Keratinocyte (primary cell): ENCODE measurements at regions not wholly inside any gene's neighbourhood (a gene's known extent, or its start where the extent isn't known, plus 50 kb on each side); places are given as distances from the start of the nearest gene placed in this dataset.

Experiments used
- DNase-seq: peaks from one replicate; pipeline ENCODE4 v3.0.0-alpha.2; 2011; ENCODE audit warnings: low read depth, missing footprints, low spot score
- FAIRE-seq: peaks from 2 replicates; lab custom pipeline; 2011; peaks lifted over from hg19 to GRCh38; lab: Jason Lieb, UNC
- H2AFZ ChIP-seq: 2 replicates; pipeline ENCODE4 v1.6.0; 2012; ENCODE audit warnings: low read length, control low read depth, inconsistent platforms; ENCODE audit not compliant: control insufficient read depth
- H3K27ac ChIP-seq: 2 replicates; pipeline ENCODE4 v1.5.1; 2011; ENCODE audit warnings: low read length; ENCODE audit not compliant: control insufficient read depth, insufficient read depth
- H3K27me3 ChIP-seq: 3 replicates; pipeline ENCODE4 v1.6.0; 2011; ENCODE audit warnings: low read length; ENCODE audit not compliant: control insufficient read depth, insufficient read depth; ENCODE audit errors: extremely low read depth
- H3K36me3 ChIP-seq, 2 experiments: 2 replicates in 1 of 2; 3 replicates in 1 of 2; pipeline ENCODE4 v1.5.1; 2011; ENCODE audit warnings: low read length in 2 of 2, mild to moderate bottlenecking in 1 of 2; ENCODE audit not compliant: control insufficient read depth in 2 of 2, insufficient read depth in 2 of 2; ENCODE audit errors: extremely low read depth in 1 of 2
- H3K4me1 ChIP-seq: 3 replicates; pipeline ENCODE4 v1.5.1; 2011; ENCODE audit warnings: low read length; ENCODE audit not compliant: control insufficient read depth, insufficient read depth; ENCODE audit errors: extremely low read depth
- H3K4me2 ChIP-seq: 3 replicates; pipeline ENCODE4 v1.6.0; 2011; ENCODE audit warnings: low read depth, low read length; ENCODE audit not compliant: control insufficient read depth, insufficient read depth; ENCODE audit errors: extremely low read depth
- H3K4me3 ChIP-seq, 3 experiments: fragments of 200-600 bp in 1 of 3; sonication (generic) in 1 of 3; 2 replicates in 2 of 3; 3 replicates in 1 of 3; pipeline ENCODE4 v1.5.1; 2011 to 2016; ENCODE audit warnings: low read length in 3 of 3, mild to moderate bottlenecking in 3 of 3, control low read depth in 2 of 3, inconsistent platforms in 1 of 3, low read depth in 1 of 3, mixed read lengths in 1 of 3, mixed run types in 1 of 3, moderate library complexity in 1 of 3; ENCODE audit not compliant: control insufficient read depth in 2 of 3, insufficient read depth in 2 of 3; ENCODE audit errors: extremely low read depth in 1 of 3
- H3K79me2 ChIP-seq: 2 replicates; pipeline ENCODE4 v1.6.0; 2012; ENCODE audit warnings: low read length; ENCODE audit not compliant: control insufficient read depth, insufficient read depth
- H3K9ac ChIP-seq: 3 replicates; pipeline ENCODE4 v1.6.0; 2011; ENCODE audit warnings: low read length; ENCODE audit not compliant: control insufficient read depth, insufficient read depth; ENCODE audit errors: extremely low read depth
- H3K9me1 ChIP-seq: 3 replicates; pipeline ENCODE4 v1.6.0; 2011; ENCODE audit warnings: low read length; ENCODE audit not compliant: control insufficient read depth, insufficient read depth; ENCODE audit errors: extremely low read depth
- H3K9me3 ChIP-seq: 2 replicates; pipeline ENCODE4 v1.5.1; 2012; ENCODE audit warnings: low read depth, low read length; ENCODE audit not compliant: control insufficient read depth
- H4K20me1 ChIP-seq: 3 replicates; pipeline ENCODE4 v1.6.0; 2011; ENCODE audit warnings: low read length; ENCODE audit not compliant: control insufficient read depth, insufficient read depth; ENCODE audit errors: extremely low read depth
- CTCF ChIP-seq, 3 experiments: IDR thresholded peaks in 1 of 3; conservative IDR thresholded peaks in 1 of 3; optimal IDR thresholded peaks in 1 of 3; 2 replicates in 2 of 3; 3 replicates in 1 of 3; pipeline versions ENCODE3 to v1.5.1; 2011; ENCODE audit warnings: low read length in 3 of 3, mild to moderate bottlenecking in 3 of 3, moderate library complexity in 2 of 3, control low read depth in 1 of 3, inconsistent platforms in 1 of 3; ENCODE audit not compliant: insufficient read depth in 2 of 3; ENCODE audit errors: extremely low read depth in 1 of 3
- EZH2 ChIP-seq: IDR thresholded peaks from one replicate; pipeline ENCODE4 v1.6.1; 2012; ENCODE audit warnings: inconsistent platforms, mild to moderate bottlenecking, low read length, moderate library complexity
- dilution Hi-C: fragments of 300-500 bp; cut with MboI; formaldehyde crosslinking; loops from one replicate; pipeline ENCODE4 v1.7.0; 2020; ENCODE audit warnings: low sequenced_read_pairs; ENCODE audit not compliant: extremely low pct_ligation_motif_present

DNA sequence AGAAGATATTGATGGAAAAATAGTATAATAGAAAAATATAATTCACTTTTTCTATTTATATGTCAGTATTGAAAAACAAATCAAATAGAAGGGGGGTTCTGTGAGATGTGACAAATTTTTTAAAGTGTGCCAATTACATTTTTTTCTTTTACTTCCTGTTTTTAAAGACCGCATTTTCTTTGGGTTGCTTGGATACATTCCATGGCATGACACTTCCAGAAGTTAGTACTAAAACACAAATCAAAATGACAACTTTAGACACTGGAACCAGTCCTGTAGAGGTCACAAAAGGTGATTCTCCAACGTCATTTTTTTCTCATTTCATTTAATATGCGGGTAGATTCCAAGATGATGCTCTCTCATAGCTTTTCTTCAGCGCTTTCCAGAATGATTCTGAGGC, 116.2 kb upstream of the GNPDA2 start:
- Histone ChIP-seq H3K4me3 (no peak overlapping the region), H2AFZ (no peak overlapping the region), H3K36me3 (no peaks in the 10 kb centered on the region), H3K9me3 (no peaks in the 10 kb centered on the region), H3K27ac (no peak overlapping the region), H3K79me2 (no peaks in the 10 kb centered on the region), H4K20me1 (no peaks in the 10 kb centered on the region), H3K9me1 (no peaks in the 10 kb centered on the region), H3K4me2 (no peak overlapping the region), H3K27me3 (no peaks in the 10 kb centered on the region), H3K9ac (no peak overlapping the region), H3K4me1 (no peaks in the 10 kb centered on the region)
- TF ChIP-seq EZH2 (no peak), CTCF (optimal IDR thresholded peaks at IDR 0.05 in 1 of 3, IDR thresholded peaks at IDR 0.05 in 1 of 3, conservative IDR thresholded peaks at IDR 0.05 in 1 of 3; ENCODE audit: extremely low read depth in 1 of 3, insufficient read depth in 2 of 3, low read length in 3 of 3) (no peak)
- FAIRE-seq (no peak), DNase-seq (no peak)
- dilution Hi-C loops: no loop called here

DNA sequence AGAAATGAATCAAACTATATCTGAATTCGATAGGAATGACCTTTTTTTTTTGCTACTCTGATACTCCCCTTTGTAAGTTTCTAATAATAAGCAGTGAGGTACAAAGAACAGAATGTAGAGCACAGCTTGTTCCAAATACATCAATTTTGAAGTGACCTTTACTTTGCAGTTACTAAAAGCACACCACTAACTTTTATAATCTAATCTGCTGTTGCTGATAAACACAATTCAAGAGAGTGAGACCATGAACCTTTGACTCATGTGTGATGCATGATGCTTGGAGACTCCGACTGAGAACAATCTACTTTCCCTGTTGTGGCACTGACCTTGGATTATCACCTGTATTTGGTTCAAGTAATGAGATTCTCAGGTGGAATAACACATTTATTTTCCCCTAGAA, 91.6 kb upstream of the GNPDA2 start:
- FAIRE-seq: no peak
- Histone ChIP-seq H3K27ac (no peak overlapping the region), H3K36me3 (no peaks in the 10 kb centered on the region), H3K9me3 (no peaks in the 10 kb centered on the region), H3K4me2 (no peak overlapping the region), H3K9me1 (no peaks in the 10 kb centered on the region), H3K4me1 (no peaks in the 10 kb centered on the region), H3K9ac (no peak overlapping the region), H3K79me2 (no peaks in the 10 kb centered on the region), H2AFZ (no peak overlapping the region), H4K20me1 (no peaks in the 10 kb centered on the region), H3K27me3 (no peaks in the 10 kb centered on the region), H3K4me3 (no peak overlapping the region)
- DNase-seq: no peak
- dilution Hi-C loops: no loop called here
- TF ChIP-seq EZH2 (no peak), CTCF (optimal IDR thresholded peaks at IDR 0.05 in 1 of 3, IDR thresholded peaks at IDR 0.05 in 1 of 3, conservative IDR thresholded peaks at IDR 0.05 in 1 of 3; ENCODE audit: extremely low read depth in 1 of 3, insufficient read depth in 2 of 3, low read length in 3 of 3) (no peak)
